ENCODE measurements at regions not wholly inside any gene's neighbourhood (a gene's known extent, or its start where the extent isn't known, plus 50 kb on each side); places are given as distances from the start of the nearest gene placed in this dataset.

DNA sequence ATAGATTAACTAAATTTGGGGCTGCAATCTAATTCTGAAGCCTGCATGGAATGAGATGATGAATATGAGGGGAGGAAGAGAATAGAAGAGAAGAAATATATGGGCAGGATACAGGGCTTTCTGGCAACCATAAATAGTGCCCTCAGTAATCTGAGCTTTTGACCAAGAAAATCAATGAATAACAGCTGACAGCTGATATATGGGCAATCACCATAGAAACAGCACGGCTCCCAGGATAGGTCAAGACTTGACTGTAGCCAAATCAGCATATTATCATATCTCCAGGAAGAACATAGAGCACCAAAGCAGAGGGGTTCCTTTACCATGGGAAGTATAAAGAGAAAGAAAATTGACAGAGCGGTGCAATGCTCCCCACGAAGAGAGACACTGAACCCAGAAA is 643.8 kb upstream of the TENM4 start (continued):
- TF ChIP-seq KDM1A (IDR thresholded peaks at IDR 0.05; ENCODE audit: borderline replicate concordance, low read length) (no peak), CHD1 (IDR thresholded peaks at IDR 0.05; ENCODE audit: low read depth, low read length) (no peak), ZNF274 (IDR thresholded peaks at IDR 0.05; ENCODE audit: borderline replicate concordance, extremely low read depth, low read length) (no peak)

Data from H1 (cell line).